SU-DHL-6 (cell line): ENCODE measurements at regions not wholly inside any gene's neighbourhood (a gene's known extent, or its start where the extent isn't known, plus 50 kb on each side); places are given as distances from the start of the nearest gene placed in this dataset.

Experiments used
- EZH2phosphoT487 ChIP-seq: fragments of 200-600 bp; sonication (generic), shearing (Covaris generic); conservative IDR thresholded peaks from 2 replicates; pipeline ENCODE4 v1.6.1; 2018; ENCODE audit warnings: mild to moderate bottlenecking, antibody characterized with exemption, low read length, moderate library complexity, mixed read lengths
- TF ChIP-seq, protein P1 (sequence below): fragments of 200-600 bp; sonication (generic); IDR thresholded peaks from one replicate; pipeline ENCODE4 v1.5.1; 2017; ENCODE audit warnings: antibody characterized with exemption, mild to moderate bottlenecking, low read length, moderate library complexity; ENCODE audit not compliant: insufficient read depth, poor library complexity, severe bottlenecking

DNA sequence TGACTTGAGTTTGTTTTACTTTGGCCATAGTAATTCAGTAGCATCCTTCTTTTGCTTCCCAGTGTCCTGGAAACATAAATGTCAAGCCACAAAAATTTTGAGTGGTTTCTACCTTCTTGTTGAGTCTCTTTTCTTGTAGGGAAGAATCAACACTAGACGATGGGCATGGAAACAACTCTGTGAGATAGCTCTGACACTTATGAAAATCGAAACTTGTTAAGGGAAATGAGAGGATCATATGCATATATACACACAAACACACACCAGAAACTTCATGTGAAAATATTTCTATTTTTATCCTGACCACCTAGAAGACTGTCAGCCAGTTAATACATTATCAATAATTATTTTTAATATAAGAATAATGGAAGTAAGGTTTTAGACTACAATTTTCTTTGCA lies 1247.3 kb upstream of the FLRT2 start:
- TF ChIP-seq, protein P1, sequence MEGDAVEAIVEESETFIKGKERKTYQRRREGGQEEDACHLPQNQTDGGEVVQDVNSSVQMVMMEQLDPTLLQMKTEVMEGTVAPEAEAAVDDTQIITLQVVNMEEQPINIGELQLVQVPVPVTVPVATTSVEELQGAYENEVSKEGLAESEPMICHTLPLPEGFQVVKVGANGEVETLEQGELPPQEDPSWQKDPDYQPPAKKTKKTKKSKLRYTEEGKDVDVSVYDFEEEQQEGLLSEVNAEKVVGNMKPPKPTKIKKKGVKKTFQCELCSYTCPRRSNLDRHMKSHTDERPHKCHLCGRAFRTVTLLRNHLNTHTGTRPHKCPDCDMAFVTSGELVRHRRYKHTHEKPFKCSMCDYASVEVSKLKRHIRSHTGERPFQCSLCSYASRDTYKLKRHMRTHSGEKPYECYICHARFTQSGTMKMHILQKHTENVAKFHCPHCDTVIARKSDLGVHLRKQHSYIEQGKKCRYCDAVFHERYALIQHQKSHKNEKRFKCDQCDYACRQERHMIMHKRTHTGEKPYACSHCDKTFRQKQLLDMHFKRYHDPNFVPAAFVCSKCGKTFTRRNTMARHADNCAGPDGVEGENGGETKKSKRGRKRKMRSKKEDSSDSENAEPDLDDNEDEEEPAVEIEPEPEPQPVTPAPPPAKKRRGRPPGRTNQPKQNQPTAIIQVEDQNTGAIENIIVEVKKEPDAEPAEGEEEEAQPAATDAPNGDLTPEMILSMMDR, result no peak
- no peak for TF ChIP-seq EZH2phosphoT487
